GM21528 (cell line): ENCODE measurements at regions not wholly inside any gene's neighbourhood (a gene's known extent, or its start where the extent isn't known, plus 50 kb on each side); places are given as distances from the start of the nearest gene placed in this dataset.

Experiments used
- ATAC-seq: cut with Tn5 transposase; IDR thresholded peaks from one replicate; pipeline ENCODE4 v1.9.1; 2021; ENCODE audit warnings: mild to moderate bottlenecking, moderate library complexity; ENCODE audit not compliant: unreplicated experiment, low FRiP score

DNA sequence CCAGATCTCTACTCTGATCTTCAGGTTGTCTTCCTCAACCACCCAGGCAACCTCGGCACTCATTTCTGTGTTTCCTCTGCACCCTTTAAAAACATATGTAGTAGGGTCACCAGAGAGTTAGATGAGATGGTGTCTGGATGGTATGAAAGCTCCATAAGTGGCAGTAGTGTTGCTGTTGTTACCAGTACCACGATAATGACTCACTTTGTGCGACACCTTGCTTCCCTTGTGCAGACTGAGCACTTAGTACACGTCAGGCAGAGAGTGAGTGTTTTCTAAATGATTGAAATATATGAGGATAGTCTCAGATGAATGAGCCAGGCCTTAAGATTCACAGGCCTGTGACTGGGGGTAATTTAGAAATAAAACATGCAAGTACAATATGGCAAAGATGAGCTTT lies 188.7 kb downstream of the MAF start:
- no peak for ATAC-seq

DNA sequence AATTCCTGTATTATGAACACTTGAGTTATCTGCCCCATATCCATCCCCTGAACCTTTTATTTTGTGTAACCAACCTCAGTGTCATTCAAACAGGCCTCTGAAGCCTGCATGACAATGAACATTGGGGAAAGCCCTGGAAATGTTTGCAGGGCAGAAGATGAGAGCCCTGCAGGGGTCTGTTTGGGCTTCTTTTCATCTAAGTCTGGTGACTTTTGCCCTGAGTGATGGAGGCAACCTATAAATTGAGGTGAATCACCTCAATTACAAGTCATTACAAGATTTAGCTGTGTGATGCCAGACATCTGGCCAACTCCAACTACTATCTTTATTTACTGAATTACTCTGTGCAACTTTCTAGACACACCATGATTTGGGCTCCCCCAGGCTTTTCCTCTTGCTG lies 189.2 kb downstream of the MAF start:
- no peak for ATAC-seq

DNA sequence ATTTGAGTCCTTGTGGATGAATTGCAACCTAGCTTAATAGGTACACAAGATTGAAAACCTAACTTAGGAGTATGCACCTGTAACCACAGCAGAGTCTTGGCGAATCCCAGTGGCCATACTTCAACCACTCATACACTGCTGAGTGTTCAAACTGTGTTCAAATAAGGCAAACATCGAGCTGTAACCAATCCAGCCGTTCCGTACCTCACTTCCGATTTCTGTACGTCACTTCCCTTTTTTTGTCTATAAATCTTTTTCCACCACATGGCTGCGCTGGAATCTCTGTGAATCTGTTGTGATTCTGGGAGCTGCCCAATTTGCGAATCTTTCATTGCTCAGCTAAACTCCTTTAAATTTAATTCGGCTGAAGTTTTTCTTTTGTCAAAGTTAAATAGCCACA lies 190.6 kb downstream of the MAF start:
- no peak for ATAC-seq

DNA sequence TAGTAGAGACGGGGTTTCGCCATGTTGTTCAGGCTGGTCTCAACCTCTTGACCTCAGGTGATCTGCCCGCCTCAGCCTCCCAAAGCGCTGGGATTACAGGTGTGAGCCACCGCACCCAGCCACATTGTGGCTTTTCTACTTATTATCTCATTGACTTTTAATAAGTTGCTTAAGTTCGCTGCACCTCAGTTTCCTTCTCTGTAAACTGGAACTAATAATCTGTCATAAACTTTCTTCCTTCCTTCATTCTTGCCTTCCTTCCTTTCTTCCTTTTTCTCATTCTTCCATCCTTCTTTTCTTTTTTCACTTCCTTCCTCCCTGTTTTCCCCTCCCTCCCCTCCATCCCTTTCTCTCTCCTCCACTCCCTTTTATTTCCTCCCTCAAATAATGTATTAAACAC lies 192.2 kb downstream of the MAF start:
- no peak for ATAC-seq

DNA sequence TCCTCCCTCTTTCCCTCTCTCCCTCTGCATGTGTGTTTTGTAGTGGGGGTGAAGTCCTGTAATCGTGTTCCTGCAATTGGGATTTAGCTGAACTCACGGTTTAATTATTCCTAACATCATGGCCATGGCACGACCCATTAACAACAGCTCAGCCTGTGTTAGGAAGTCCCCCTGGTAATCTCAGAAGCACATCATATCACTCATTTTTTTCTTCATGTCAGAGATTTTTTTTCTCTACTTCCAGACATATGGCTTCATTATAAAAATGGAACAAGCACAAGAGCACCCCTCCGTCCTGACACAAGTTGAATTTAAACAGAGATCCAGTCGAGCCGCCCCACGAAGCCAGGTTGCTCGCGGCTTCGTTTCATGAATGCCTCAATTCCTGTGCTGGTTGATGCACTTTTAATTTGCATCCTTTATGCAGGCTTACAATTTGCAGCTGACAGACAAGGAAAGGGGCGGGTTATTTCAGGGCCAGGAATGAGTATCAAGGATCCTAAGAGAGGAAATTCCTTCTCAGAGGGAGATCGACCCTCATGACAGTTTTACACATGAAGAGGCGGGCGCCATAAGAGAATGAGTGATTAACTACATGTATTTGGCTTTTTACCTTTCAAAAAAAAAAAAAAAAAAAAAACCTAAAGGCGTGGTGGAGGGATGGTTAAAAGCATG lies 192.9 kb downstream of the MAF start:
- no peak for ATAC-seq

DNA sequence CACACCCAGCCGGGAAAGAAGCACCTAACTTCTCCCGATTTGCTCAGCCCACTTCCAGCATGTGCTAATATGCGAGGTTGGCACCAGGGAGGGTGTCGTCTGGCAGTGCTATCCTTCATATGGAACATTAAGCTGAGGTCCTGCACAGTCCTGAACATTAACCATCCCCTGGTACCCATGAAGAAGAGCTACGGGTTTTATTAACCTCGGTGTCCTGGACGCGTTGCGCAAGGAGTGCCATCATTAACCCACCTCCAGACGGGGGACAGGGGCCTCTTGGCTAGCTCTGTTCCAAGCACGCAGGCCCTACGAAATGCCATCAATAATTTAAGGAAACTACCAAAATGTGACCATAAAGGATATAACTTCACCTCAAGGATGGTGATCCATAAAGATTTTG lies 193.5 kb downstream of the MAF start:
- ATAC-seq: no peak

DNA sequence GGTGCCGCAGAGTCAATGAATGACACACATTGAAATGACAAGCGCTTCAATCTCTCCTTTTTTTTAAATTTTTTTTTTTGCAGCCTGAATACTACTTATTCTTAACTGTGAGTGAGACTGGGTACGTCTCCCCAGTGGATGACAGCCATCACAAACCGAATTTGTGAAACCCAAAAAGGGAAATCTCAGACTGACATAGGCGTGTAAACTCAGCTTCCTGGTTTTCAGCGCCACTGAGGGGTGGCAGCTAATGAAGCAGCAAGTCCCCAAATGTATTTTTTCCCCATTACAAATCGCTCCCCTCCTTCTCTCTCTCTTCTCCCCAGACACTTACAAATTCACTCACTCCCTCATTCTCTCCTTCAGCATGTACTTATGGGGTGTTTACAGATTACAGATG lies 196.0 kb downstream of the MAF start:
- ATAC-seq: no peak

DNA sequence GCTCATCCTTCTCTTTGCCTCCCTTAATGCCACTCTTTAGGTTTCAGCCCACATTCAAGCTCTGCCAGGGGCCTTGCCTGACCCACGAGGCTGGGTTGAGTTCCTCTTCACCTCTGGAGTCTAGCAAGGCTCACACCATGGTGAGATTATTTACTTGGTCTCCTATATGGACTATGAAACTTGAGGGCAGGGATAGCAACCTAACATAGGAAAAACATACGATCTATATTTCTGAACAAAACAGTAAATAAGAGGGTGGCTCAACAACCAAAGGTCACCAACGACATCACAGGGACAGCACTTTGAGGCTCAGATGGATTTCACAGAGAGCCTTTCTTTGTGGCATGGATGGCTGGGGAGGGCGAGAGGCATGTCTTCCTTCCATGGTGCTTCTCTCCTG lies 197.0 kb downstream of the MAF start:
- no peak for ATAC-seq

DNA sequence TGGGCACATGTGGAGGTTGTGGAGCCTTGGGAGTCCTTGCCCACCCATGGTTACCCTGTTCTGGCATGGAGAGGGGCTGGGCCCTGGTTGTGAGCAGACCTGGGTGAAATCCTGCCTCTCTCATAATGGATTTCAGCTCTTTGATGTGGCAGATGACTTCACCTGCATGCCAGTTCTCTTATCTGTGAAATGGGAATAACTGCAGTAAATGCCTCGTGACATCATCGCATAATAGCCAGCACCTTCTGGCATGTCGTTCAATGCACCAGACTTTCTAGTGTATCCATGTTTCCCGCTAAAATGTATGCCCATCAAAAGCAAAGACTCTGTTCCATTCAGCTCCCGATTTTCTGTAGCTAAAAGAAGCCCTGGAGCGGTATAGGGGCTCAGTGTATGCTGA lies 197.6 kb downstream of the MAF start:
- no peak for ATAC-seq

DNA sequence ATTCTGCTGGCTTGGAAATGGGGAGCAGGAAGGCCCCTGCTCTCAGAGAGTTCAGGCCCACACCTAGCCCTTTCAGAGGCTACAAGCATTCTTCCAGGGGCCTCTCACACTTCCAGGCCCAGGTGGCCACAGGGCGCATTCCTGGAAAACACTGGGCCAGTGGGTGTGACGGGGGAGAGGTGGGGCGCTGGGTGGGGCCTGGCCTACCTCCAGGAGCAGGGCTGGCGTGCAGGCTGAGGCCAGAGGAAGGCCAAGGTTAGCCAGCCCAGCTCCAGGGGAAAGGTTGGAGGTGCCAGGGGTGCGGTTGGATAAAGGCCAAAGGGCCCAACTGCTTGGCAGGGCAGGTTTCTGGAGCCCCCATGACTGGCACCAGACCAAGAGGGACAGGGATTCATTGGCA lies 198.2 kb downstream of the MAF start:
- ATAC-seq: no peak

DNA sequence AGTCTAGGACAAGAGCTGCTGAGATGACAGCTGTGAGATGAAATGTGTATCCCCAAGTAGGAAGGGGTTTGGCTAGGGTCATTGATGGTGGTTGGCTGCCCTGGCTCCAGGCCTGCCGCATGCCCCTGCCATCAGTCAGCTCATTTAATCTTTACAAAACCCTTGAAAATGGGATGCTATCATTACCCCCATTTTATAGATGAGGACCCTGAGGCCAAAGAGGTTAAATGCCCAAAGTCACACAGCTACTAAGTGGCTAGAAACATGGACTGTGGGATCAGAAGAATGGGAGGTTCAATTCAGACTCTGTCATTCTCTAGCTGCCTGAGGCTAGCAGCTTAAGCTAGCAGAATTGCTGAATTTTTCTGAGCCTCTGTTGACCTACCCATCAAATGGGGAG lies 198.8 kb downstream of the MAF start:
- no peak for ATAC-seq

DNA sequence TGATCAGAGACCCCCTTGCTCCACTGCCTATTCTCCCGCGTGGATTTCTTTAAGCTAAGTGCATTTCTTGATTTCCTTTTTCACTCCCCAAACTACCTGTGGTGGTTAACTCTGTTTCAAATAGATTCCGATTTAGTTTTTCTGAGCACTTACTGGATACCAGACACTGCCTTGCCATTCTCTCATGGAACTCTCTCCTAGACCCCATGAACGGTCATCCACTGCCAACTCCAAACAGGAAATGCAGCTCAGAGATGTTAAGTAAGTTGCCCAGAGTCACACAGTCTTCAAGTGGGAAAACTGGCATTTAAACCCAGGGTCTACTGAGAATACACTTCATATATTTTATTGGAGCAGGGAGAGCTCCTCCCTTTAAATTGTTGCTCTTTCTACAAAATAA lies 199.4 kb downstream of the MAF start:
- ATAC-seq: no peak

DNA sequence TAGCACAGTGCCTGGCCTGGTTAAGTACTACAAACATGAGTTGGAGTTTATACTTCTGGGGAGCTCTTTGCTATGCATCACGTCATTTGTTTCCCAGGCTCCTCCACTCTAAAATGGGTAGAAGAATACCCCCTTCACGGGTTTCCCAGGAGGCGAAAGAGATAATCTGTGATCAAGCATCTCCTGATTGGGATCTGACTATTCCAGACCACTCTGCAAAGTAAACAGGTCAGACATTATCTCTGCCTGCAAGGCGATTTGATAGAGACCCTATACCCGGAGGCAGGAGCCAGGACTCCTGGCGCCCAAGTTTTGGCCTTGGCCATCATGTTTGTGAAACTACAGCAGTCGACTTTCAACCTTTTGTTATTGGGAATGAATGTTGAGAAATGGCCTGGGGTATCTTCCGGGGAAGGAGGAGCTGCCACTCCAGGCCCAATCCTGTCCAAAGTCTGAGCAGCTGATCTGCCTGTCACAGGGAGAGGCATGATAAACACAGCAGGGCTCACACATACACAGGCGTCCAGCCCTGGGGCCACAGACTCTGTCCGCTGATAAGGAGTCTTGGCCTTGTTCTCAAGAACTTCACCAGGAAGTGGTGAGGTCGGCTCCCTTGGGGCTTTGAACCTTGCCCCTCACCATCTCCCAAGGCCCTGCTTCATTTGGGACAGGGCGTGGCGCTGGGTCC lies 199.9 kb downstream of the MAF start:
- ATAC-seq: no peak

DNA sequence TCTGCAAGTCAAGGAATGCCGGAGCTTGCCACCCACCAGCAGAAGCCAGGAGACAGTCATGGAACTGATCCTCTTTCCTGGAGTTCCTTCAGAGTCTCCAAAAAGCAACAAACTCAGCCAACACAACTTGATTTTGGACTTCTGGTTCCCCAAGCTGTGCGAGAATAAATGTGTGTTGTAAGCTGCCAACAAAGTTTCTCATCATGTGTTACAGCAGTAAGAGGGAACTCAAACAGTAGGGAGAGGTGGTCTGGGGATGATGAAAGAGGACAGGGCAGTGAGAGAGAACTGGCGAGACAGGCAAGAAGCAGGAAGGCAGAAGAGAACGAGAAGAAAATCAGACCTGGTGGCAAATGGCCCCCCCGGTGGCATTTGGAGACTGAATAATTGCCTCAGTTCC lies 204.9 kb downstream of the MAF start:
- ATAC-seq: no peak

DNA sequence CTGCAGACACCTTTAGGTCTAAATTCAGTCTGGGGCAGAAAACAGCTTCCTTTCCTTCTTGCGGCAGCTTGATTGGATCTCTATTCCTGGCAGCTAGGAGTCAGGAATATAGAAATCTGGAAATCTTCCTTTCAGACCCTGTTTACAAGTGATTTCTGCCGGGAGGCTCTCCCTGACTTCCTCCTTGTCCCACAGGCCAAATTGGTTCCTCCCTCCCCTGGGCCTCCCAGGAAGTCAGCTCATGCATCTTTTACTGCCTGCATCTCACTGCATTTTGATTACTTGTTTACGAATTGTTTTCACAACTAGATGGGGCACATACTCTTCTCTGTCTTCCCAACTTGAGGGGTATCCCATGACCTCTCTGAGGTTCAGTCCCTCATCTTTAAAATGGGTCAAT lies 206.3 kb downstream of the MAF start:
- no peak for ATAC-seq

DNA sequence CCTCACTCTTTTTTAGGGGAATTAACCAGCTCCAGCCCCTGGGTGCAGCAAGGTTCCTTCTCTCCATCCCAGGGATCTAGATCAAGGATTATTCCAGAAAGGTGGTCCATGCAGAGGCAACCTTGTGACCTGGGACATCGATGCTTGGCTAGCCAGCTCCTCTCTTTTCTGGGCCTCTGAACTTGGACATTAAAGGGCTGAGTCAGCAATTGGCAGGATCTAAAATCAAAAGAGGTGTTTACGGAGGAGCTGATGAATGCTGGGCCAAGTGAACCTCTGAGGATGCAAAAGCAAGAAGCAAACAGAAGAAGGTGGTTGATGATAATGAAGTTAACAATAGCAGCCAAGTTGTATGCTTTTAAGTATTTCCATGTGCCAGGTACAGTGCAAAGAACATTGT lies 207.0 kb downstream of the MAF start:
- no peak for ATAC-seq

DNA sequence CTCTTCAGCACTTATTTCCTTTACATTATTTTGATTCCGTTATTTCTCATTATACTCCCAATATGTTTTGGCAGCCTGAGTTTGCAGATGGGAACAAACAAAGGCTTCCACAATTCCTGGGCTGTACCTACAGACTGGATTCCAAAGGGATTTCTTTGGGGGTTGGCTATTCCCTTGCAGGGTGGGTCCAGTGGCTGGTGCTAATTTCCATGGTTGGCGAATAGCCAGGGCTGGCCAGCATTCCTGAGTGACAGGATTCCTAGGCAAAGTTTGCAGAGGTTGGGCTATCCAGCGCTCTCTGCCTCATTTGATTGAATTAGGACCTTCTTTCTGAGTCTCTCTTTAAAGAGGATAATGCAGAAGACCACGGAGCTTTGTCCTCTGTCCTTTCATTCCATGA lies 207.4 kb downstream of the MAF start:
- no peak for ATAC-seq

DNA sequence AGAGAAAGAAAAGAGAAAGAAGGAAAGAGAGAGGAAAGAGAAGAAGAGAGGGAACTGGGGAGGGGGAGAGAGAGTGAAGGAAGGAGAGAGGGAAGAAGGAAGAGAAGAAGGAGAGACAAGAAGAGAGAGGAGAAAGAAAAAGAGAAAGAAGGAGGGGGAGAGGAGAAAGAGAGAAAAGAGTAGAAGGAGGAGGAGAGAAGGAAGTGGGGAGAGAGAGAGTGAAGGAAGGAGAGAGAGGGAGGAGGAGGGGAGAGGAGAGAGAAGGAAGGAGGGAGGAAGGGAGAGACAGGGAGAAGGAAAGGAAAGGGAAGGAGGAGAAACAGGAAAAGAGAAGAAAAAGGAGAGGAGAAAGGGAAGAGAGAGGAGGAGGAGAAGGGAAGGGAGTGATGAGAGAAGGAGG lies 208.5 kb downstream of the MAF start:
- ATAC-seq: no peak

DNA sequence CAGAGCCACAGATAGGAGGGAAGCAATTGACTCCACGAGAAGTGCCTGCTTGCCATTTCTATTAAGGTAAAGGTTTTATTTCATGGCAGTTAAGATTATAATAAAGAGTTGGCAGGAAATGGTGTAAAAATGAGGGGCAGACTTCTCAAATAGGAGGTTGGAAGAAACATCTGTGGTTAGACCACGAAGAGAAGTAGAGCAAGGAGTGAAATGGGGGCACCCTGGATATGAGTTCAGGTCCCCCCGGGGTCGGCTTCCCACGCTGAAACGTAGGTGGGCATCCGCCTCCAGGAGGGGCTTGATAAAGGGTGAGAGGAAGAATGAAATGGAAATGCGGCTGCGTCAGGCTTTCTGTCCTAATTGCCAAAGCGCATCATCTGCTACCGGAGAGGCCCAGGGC lies 209.1 kb downstream of the MAF start:
- no peak for ATAC-seq

DNA sequence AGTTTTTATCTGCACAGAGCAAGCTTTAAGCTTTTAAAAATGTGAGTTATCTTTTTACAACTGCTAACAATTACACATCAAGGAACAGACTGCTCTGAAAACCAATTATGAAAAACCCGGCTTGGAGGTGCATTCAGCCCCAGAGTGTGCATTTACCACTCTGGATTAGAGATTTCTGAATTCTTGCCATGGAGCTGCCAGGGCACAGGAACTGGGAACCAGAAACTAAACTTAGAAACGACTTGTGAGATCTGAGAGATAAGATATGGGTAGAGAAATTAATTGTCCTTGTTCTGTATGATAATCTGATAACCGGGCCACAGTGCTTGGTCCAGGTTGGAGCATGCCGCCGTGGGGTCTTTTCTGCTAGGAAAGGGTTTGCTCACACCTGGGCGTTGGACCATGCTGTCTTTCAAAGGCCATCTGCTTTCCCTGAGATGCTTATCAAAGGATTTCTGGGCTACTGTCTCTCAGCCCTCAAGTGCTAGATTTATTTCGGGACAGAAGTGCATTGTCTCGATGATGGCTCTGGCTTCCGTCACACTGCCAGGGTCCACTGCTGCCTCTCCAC lies 210.0 kb downstream of the MAF start:
- ATAC-seq: no peak

DNA sequence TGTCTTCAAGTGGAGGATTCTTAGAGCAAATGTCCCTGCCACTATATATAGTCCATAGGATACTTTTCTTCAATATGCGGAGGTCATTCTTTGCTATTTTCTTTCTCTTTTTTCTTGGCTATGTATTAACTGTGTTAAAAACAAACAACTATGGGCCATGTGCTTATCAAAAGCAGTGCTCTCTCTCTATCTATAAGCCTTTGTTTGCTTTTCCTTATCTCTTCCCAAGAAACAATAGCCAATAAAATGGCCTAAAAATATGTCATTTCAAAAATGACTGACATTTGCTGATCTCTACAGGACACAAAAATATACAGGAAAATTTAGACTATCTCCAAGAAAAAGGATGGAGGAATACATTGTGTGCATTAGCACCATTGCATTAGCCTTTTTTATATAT lies 212.1 kb downstream of the MAF start:
- ATAC-seq: no peak

DNA sequence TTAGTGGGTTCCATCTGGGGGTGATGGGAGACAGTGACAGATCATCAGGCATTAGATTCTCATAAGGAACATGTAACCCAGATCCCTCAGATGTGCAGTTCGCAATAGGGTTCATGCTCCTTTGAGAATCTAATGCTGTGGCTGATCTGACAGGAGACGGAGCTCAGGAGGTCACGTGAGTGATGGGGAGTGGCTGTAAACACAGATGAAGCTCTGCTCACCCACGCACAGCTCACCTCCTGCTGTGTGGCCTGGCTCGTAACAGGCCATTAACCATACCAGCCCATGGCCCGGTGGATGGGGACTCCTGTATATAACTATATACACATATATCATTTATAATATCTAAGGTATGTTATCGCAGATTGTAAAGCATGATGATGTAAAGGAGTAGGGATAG lies 214.2 kb downstream of the MAF start:
- ATAC-seq: no peak
